ENCODE measurements at regions not wholly inside any gene's neighbourhood (a gene's known extent, or its start where the extent isn't known, plus 50 kb on each side); places are given as distances from the start of the nearest gene placed in this dataset.
A peak's percentile ranks its signal among the peaks of the same experiment; 100 is the strongest.

- DNase-seq (ENCODE audit: low spot score): no peak
Measured at GRCh38 chr2:107222466-107222865, 336.5 kb upstream of the ST6GAL2 start.

DNA sequence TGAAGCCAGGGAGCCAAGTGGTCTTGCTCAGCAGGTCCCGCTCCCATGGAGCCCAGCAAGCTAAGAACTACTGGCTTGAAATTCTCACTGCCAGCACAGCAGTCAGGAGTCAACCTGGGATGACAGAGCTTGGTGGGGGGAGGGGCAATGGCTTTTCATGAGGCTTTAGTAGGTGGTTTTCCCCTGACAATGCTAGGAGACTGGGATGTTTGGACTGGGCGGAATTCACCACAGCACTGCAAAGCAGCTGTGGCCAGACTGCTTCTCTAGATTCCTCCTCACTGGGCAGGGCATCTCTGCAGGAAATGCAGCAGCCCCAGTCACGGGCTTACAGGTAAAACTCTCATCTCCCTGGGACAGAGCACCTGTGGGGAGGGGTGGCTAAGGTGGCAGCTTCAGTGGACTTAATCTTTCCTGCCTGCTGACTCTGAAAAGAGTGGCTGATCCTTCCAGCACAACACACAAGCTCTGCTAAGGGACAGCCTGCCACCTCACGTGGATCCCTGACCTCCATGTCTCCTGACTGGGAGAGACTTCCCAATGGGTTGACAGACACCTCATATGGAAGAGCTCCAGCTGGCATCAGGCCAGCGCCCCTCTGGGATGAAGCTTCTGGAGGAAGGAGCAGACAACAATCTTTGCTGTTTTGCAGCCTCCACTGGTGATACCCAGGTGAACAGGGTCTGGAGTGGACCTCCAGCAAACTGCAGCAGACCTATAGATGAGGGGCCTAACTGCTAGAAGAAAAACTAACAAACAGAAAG is 349.7 kb upstream of the ST6GAL2 start:
- no peak for DNase-seq (ENCODE audit: low spot score)

DNA sequence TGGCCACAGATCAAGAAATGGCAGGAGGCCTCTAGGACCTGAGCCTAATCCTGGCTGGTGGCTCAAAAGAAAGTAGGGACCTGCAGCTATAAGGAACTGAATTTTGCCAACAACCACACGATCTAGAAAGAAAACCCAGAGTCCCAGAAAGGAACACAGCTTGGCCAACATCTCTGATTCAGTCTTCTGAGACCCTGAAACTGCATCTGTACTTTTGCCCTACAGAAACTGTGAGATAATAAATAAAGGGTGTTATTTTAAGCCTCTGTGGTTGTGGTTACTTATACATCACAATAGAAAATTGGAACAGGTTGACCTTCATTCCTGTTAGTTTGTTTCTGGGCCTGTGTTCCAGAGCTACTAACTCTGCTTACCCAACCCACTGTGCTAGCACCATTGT is 356.8 kb upstream of the ST6GAL2 start:
- DNase-seq (ENCODE audit: low spot score): no peak

DNA sequence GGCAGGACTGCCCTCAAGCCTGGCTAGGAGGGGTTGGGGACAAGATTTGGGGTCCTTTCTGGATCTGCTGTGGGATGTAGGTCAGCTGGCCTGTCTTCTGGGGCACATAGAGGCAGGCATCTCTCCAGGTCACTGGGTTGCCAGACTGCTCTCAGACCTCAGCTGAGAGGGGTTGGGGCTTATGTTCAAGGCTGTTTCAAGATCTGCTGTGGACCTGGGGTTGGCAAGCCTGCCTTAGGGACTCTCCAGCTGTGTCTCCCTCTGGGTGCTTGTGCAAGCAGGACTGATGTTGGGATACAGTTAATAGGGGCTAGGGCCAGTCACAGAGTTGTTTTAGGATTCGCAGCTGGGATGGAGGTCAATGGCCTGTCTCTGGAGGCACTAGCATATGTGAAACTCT is 363.0 kb upstream of the ST6GAL2 start:
- DNase-seq (ENCODE audit: low spot score): no peak

DNA sequence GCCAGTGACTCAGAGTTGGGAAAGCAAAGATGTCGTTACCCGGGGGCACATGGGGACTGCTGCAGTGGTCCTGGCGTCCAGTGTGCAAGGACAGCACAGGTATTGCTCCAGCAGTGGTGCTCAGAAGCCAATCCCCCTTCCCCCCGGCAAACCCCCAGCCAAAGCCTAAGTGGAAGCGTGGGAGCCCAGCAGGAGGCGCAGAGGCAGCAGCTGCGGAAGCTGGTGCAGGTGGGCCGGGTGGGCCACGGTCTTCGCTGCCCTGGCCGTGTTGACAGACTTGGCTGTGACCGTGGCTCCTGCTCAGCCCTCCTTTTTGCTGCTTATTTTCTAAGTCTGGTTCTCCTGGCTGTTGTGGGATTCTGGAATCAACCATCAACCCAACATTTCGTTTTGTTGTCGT is 369.8 kb upstream of the ST6GAL2 start:
- DNase-seq (ENCODE audit: low spot score): no peak

- no peak for DNase-seq (ENCODE audit: low spot score)
Measured at GRCh38 chr2:107258531-107259407, 372.8 kb upstream of the ST6GAL2 start.

DNA sequence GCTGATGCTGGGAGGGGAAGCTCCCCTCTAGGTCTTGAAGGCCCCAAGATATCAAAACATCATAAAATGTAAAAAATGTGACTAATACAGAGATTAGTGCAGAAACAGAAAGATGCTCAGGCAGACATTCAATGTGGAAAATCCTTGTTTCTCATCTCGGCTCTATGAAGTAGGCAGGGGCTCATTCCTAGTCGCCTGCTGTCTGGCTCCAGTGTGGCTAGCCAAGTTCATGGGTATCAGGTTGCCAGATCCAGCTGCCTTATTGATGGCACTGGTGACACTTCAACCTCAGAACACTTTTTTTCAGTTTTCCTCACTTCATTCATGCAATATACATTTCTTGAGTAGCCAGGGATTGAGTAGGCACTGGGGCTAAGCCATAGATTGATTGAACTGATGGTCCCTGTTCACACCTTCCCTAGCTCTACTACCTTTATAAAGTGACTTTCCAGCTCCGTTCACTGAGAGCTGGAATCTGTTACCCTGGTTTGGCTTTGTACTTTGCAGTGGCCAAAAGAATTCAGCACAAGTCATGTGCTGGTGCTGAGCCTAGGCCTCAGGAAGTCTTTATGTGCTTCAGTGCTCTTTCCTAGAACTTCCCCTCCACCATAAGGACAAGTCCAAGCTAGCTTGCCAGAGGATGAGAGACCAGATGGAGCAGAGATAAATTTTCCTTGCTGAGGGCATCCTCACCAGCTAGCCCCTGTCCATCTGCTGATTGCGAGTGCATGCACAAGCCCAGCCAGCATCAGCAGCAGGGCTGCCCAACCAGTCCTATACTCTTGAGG is 373.6 kb upstream of the ST6GAL2 start:
- DNase-seq (ENCODE audit: low spot score): no peak

DNA sequence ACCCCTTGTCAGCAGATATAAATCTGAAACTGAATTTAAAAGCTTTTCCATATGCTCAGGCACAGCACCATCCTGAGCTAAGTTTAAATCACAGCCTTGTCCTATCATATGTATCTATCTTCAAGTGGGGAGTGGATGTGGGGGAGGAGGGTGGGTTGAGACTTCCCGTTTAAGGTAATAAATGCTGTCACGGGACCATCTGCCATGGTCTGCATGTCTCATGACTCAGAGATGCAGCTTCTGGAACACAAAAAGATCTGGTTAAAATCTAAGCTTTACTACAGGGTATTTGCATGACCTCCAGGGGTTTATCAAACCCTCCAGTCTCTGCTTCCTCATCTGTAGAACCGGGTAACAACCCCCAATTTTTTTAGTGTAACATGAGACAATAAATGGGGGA is 377.7 kb upstream of the ST6GAL2 start:
- peak; percentile 13 for DNase-seq (ENCODE audit: low spot score)

DNA sequence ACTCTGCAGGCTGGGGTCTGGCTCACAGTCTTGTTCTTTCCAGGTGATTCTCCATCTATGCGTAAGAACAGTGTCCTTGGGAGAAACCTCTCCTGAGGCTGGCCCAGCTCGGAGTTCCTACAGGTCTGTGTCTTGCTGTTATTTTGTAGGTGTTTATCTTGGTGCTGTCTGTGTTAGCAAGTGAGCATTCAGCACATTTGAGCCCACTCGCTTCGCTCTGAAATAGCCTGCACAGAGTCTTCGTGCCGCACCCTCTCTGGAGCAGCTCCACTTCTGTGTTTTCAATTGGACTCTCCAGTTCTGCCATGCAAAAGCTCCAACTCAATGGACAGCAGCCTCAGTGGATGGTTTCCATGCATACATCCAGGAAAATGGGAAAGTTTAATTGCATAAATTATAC is 378.2 kb upstream of the ST6GAL2 start:
- DNase-seq (ENCODE audit: low spot score): no peak

- DNase-seq (ENCODE audit: low spot score): no peak
Measured at GRCh38 chr2:107266555-107266954, 380.6 kb upstream of the ST6GAL2 start.

GRCh38 chr2:107267086-107267485 is 381.1 kb upstream of the ST6GAL2 start:
- no peak for DNase-seq (ENCODE audit: low spot score)

- DNase-seq (ENCODE audit: low spot score): no peak
Measured at GRCh38 chr2:107276034-107276433, 390.1 kb upstream of the ST6GAL2 start.

GRCh38 chr2:107278672-107279071 is 392.7 kb upstream of the ST6GAL2 start:
- DNase-seq (ENCODE audit: low spot score): no peak

- DNase-seq (ENCODE audit: low spot score): no peak
Measured at GRCh38 chr2:107281637-107282036, 395.7 kb upstream of the ST6GAL2 start.

- no peak for DNase-seq (ENCODE audit: low spot score)
Measured at GRCh38 chr2:107282135-107282534, 396.2 kb upstream of the ST6GAL2 start.

DNA sequence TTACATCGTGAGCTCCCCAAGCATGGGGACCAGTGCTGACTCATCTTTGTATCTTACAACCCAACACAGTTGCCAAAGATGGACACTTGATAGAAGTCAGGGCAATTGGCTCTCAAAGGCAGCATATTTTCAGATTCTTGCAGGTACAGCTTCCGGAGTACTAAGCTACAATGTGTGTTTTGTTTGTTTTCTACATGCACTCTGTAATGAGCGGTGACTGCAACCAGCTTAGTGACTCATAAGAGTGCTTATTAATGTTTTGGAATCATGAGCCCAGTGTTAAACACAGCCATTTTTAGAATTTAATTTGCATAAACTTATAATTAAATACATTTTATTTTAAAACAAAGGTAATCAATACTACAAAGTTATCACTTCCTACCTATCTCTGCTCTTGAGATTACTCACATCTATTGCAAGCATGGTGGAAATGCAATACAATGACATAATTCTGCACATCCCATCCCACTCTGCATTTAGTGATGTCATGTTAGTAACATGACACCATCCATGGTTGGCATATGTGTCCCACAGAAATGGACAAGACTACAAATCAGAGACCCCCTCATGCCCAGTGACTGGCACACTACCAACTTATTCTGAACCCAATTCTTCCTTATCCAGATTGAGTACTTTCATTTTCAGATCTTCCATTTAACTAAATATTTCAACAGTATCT is 399.8 kb upstream of the ST6GAL2 start:
- peak; percentile 28 for DNase-seq (ENCODE audit: low spot score)

DNA sequence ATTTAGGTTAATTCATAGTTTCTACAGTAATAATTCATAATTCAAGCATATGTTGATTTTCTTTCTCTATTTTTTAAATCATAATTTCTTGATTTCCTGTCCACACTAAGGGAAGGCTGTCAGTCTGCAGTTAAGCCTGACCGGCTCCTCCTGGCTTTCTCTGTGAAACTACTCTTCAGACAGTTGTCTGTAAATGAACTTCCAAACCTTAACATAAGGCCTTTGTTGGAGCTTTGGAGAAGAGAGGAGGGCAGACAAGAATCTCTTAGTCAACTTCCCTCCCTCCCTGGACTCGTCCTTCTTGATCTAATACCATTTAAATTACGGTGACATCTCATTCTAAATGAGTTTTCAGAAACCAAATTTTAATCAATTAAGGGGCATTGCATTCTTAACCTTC is 404.1 kb upstream of the ST6GAL2 start:
- DNase-seq (ENCODE audit: low spot score): peak; percentile 65

DNA sequence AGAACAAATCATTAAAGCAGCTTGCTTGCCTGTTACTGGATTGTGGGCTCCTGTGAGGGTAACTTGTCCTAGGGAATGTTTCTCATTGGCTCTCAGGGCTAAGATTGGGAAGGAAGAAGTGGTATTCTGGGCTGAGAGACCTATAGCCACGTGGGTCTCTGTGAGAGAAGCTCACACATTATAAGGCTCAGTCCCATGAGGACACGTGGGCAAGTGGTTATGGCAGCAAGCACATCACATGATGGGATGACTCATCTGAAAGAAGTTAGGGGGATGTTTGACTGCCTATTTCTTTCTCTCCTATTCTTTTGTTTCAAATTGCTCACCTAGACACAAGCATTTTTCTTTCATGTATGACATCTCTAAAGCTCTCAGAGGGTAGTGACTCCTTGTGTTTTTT is 418.0 kb upstream of the ST6GAL2 start:
- peak; percentile 79 for DNase-seq (ENCODE audit: low spot score)

GRCh38 chr2:107305966-107306365 is 420.0 kb upstream of the ST6GAL2 start:
- DNase-seq (ENCODE audit: low spot score): peak; percentile 36

GRCh38 chr2:107306881-107307280 is 420.9 kb upstream of the ST6GAL2 start:
- no peak for DNase-seq (ENCODE audit: low spot score)

- DNase-seq (ENCODE audit: low spot score): no peak
Measured at GRCh38 chr2:107308835-107309234, 422.9 kb upstream of the ST6GAL2 start.

DNA sequence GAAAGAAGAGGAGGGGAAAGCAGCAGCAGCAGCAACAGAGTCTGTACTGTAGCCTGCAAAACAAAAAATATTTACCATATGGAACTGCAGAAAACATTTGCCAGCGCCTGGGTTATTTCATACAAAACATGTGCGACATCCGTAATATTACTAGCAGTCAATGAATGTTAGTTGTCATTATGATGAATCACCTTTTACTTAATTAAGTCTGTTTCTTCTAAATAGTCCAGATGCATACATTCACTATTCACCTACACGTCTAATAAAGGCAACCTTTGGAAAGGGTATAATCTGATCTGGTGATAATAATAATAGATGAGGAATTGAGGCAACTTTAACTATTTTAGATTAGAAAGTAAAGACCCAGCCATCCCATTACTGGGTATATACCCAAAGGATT is 426.3 kb upstream of the ST6GAL2 start:
- no peak for DNase-seq (ENCODE audit: low spot score)
